HG03025 (cell line): ENCODE measurements at regions not wholly inside any gene's neighbourhood (a gene's known extent, or its start where the extent isn't known, plus 50 kb on each side); places are given as distances from the start of the nearest gene placed in this dataset.
"Not testable (repeated sequence)": the region's sequence is repeated elsewhere in the genome, so short reads cannot be mapped to it uniquely, and the experiment has no call there.

ENCODE experiments used
- ATAC-seq: cut with Tn5 transposase; IDR thresholded peaks from one replicate; pipeline ENCODE4 v1.9.1; 2021; ENCODE audit warnings: mild to moderate bottlenecking, moderate library complexity; ENCODE audit not compliant: unreplicated experiment, low FRiP score

DNA sequence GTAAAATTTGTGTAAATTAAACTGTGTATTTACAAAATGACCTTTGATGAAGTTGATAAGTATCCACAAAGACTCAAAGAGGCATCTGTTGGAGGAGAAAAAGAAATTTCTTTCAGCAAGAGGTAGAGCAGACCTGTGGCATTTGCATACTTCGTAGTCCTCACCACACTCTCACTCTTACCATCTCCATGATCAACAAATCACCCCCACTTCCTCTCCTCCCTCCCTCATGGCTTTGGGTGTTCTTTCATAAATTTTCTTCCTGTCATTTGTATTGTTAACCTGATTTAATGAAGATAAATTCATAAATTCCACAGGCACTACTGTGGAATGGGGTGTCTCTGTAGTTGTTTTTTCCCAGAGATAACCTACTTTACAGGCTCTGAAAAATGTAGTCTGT lies 366.5 kb downstream of the ZNF674 start:
- no peak for ATAC-seq

DNA sequence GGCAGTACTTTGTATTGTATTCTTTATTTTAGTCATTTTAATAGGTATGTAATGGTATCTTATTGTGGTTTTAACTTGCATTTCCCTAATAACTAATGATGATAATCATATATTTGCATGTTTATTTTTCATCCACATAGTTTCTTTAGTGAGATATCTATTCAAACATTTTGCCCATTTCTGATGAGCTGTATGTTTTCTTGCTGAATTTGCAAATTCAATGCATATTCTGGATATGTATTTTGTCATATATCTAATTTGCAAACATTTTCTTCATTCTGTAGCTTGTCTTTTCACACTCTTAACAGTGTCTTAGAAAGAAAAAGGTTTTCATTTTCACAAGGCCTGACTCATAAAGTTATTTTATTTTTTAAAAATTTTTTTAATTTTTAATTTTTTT lies 372.1 kb downstream of the ZNF674 start:
- ATAC-seq, result no peak

DNA sequence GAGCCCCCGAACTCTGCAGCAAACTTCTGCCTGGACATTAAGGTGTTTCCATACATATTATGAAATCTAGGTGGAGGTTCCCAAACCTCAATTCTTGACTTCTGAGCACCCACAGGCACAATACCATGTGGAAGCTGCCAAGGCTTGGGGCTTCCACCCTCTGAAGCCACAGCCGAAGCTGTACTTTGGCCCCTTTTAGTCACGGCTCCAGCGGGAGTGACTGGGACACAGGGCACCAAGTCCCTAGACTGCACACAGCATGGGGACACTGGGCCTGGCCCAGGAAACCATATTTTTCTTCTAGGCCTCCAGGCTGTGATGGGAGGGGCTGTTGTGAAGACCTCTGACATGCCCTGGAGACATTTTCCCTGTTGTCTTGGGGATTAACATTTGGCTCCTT lies 373.8 kb downstream of the ZNF674 start:
- ATAC-seq, result not testable (repeated sequence)

DNA sequence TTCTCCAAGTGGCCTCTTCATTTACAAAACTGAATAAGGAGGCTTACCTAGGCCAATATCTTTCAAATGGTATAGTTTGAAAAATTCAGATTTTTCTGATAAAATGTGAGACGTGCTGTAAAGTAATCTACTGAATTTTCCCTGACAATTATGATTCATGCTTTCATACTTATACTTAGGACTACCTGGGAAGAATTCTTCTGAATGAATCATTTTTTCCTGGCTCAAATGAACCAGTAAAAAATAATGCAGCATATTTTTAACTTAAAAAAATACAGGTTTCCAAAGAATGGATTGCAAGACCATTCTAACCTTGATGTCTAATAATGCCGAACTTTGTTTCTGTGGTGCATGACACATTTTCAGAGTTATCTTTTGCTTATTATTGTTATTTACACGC lies 375.4 kb downstream of the ZNF674 start:
- ATAC-seq, result no peak

DNA sequence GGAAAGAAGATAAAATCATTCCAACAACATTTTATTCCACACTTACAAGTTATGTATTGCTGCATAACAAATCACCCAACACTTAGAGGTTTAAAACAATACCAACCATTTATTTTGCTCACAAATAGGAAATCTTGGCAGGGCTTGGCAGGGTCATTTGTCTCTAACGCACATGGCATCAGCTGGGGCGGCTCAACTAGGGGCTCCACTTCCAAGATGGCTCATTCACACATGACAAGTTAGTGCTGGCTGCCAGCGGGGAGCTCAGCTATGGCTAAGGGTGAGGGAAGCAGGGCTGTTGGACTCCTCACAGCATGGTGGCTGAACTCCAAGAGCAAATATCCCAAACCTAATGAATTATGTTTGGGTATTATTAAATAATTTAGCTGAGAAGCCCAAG lies 377.0 kb downstream of the ZNF674 start:
- ATAC-seq, result no peak

DNA sequence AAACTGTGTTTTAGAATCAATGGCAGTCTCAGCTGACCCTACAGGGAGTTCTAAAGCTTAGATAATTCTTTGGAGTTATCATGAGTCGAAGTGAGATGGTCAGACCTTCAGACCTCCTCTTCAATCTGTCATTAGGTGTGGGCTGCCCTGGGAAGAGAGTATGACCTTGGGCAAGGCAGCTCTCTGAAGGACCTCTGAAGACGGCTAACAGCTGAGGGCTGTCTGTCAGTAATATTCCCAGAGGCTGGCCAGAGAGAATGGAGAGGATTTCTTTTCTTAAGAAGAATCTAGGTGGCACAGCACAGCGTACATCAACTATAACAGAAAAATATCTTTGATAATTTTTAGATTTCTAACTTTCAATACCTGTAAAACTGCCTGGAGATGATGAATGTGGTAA lies 379.4 kb downstream of the ZNF674 start:
- ATAC-seq, result no peak

DNA sequence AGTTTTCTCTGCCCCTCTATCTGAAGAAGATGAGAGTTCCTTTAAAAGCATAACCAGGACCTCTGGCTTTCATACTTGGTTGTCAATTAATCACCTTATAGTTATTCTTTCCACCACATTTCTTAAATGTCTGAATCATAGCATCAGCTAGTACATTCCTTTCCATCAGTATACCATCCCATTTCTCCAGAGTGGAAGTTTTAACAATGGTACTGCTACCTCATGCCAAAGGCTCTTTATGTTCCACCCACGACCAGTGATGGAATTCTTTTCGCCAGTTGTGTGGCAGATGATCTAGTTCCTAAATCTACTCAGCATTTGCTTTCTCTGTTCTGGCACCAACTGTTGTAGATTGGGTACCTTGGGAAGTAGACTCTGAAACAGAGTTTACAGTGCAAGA lies 379.8 kb downstream of the ZNF674 start:
- no peak for ATAC-seq

DNA sequence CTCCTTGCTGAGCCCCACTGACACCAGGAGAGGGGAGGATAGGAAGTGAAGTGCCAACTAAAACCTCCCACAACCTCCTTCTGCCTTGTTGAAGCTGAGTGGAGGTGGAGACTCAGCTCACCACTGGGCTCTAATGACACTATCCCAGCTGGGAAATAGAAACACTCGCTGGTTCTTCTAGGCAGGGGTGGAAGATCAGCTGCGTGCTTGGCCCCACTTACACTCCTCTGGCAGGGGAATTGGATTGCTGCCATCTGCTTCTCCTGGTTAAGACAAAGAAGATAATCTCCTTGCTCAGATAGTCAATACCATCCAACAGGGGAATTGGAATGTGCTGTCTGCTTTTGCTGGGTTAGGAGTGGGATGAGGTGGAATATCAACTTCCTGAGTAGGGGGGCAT lies 392.5 kb downstream of the ZNF674 start:
- ATAC-seq, result no peak

DNA sequence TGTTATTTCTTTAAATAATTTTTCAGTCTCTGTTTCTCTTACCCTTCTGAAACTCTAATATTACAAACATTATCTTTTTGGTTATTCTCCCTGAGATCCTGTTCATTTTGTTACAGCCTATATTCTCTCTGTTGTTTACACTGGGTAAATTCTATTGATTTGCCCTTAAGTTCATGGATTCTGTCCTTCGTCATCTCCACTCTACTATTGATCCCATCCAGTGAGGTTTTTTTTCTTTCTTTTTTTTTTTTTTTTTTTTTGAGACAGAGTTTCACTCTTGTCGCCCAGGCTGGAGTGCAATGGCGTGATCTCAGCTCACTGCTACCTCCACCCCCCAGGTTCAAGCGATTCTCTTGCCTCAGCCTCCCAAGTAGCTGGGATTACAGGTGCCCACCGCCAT lies 393.9 kb downstream of the ZNF674 start:
- ATAC-seq, result not testable (repeated sequence)

DNA sequence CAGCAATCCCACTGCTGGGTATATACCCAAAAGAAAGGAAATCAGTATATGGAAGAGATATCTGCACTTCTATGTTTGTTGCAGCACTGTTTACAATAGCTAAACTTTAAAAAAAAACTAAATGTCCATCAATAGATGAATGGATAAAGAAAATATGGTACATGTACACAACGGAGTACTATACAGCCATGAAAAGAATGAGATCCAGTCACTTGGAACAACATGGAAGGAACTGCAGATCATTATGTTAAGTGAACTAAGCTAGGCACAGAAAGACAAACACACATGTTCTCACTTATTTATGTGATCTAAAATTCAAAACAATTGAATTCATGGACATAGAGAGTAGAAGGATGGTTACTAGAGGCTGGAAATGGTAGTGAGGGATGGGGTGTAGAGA lies 400.7 kb downstream of the ZNF674 start:
- no peak for ATAC-seq

DNA sequence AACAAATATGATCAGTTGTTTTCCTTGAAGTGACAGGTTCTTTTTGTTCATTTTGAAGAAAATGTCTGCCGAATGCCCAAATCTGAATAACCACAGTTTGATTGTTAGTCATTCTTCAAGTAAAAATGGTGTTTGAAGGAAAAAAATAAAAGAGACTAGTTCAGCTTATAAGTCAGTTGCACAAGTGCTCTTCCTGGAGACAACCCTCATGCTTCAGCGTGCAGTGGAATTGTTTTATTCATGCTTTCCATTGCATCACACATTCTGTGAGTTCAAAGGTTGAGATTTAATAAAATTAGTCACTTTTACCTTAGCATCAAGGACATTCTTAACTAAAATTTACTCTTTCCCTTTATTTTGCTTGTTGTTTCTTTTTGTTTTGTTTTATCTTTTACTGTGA lies 404.9 kb downstream of the ZNF674 start:
- no peak for ATAC-seq

DNA sequence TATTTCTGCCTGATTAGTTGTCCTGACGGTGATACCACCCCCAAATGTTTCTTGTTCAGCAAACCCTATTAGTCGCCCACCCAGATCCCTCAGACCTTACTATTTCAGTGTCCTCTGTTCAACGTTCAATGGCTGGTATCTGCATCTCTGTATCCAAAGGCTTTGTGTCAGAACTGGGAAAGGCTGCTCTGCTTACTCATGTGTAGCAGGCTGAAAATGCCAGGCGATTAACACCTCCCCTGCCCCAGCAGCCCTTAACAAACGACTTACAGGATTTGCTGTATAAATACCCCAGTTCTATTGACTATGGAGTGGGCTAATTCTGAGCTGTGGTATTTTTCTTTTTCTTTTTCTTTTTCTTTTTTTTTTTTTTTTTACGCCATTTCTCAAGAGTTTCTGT lies 415.0 kb downstream of the ZNF674 start:
- no peak for ATAC-seq

DNA sequence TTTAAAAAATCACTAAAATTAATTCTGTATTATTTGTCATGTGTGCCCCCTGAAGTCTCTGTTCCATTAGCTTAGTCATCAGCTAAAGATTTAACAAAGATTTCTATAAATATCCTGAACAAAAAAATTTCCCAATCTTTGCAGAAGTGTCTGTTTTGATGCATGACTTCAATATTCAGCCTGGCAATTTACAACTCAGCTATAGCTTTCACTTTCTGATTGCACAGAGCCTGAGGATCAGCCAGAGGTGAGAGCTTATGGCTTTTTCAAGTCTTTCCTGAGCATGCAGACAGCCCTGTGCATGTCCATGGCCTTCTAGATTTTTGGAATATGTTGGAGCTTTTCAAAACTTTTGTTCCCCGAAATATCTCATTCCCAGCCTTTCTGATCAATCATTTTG lies 420.1 kb downstream of the ZNF674 start:
- no peak for ATAC-seq

DNA sequence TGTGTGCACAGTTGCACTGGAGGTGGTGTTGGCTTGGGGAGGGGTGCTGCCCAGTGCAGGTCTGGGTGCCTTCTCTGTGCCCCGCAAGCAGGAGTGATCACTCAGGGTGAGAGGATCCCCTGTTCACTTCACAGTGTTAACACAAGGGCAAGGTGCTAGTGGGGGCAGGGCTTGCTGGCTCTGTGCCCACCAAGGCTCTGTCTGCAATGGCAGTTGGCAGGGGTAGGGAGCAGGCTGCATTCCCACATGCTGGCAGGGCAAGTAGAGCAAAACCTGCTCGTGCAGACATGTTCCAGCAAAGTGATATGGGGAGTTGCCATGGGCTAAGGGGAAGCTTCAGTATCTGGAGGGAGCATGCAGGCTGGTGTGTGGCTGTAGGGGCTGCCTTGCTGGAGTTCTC lies 428.0 kb downstream of the ZNF674 start:
- ATAC-seq, result no peak

DNA sequence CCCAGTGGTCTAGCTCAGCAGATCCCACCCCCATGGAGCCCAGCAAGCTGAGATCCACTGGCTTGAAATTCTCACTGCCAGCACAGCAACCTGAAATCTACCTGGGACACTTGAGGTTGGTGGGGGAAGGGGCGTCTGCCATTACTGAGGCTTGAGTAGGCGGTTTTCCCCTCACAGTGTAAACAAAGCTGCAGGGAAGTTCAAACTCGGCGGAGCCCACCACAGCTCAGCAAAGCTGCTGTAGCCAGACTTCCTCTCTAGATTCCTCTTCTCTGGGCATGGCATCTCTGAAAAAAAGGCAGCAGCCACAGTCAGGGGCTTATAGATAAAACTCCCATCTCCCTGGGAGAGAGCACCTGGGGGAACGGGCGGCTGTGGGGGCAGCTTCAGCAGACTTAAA lies 457.9 kb downstream of the ZNF674 start:
- ATAC-seq, result not testable (repeated sequence)

DNA sequence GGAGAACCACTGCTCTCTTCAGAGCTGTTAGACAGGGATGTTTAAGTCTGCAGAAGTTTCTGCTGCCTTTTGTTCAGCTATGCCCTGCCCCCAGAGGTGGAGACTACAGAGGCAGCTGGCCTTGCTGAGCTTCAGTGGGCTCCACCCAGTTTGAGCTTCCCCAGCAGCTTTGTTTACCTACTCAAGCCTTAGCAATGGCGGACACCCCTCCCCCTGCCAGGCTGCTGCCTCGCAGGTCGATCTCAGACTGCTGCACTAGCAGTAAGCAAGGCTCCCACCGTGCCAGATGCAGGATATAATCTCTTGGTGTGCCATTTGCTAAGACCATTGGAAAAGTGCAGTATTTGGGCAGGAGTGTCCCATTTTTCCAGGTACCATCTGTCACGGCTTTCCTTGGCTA lies 465.1 kb downstream of the ZNF674 start:
- ATAC-seq, result not testable (repeated sequence)

DNA sequence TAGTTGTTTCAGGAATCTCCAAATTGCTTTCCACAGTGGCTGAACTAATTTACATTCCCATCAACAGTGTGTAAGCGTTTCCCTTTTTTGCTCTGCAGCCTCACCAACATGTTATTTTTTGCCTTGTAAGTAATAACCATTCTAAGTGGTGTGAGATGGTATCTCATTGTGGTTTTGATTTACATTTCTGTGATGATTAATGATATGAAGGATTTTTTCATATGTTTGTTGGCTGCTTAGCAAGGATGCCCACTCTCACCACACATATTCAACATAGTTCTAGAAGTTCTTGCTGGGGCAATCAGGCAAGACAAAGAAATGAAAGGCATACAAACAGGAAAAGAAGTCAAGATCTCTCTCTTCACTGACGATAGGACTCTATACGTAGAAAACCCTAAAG lies 472.4 kb downstream of the ZNF674 start:
- no peak for ATAC-seq

DNA sequence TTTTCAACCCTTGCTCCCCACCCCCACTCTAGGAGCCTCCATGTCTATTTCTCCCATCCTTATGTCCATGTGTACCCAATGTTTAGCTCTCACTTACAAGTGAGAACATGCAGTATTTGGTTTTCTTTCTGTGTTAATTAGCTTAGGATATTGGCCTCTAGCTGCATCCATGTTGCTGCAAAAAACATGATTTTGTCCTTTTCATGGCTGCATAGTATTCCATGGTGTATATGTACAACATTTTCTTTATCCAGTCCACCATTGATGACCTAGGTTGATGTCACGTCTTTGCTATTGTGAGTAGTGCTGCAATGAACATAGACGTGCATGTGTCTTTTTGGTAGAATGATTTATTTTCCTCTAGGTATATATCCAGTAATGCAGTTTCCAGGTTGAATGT lies 472.8 kb downstream of the ZNF674 start:
- ATAC-seq, result no peak

DNA sequence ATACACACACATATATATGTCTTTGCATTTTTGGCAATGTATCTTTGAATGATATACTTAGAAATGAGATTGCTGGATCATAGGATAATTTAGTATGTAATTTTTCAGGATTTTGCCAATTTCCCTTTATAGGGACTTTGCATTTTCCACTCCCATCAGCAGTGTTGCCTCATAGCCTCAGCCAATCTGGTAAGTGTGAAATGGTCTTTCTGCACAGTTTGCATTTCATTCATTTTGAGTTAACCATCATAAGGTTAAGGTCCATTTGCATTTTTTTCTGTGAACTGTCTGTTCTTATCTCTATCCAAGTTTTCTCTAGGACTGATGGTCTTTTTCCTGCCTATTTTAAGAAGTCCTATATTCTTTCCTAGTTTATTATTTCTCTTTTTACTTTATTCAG lies 474.8 kb downstream of the ZNF674 start:
- ATAC-seq, result no peak

DNA sequence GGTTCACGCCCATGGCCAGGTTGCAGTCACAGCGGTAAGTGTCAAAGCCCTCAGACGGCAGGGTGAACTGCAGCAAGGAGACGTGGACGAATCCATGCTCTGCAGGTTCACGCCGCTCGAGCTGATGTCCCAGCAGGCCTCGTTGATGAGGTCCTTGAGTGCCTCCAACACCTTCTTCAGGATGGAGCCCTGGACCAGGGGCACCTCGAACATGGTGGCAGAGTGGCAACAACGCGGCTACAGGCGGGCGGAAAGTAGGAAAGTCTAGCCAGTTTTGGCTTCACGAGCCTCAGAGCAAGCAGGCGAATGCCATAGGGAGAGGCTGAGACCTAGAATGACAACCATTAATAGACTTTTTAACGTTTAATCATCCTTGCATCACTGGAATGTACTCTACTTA lies 485.9 kb downstream of the ZNF674 start:
- no peak for ATAC-seq

DNA sequence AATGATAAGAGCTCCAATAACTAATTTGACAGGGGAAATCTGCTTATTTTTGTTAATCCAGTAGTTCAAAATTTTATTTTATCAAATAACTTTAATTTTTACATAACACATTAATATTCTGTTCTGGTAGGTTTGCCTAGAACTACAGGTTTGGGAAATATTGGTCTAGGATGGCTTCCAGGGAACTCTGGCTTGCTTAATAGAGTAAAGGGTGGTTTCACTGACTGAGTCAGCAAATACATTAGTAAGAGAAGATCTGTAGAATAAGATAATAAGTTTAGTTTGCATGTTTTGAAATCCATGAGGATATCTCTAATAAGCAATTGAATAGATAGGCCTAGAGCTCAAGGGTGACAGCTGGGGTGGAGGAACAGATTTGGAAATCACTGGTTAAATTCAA lies 500.7 kb downstream of the ZNF674 start:
- ATAC-seq, result no peak

DNA sequence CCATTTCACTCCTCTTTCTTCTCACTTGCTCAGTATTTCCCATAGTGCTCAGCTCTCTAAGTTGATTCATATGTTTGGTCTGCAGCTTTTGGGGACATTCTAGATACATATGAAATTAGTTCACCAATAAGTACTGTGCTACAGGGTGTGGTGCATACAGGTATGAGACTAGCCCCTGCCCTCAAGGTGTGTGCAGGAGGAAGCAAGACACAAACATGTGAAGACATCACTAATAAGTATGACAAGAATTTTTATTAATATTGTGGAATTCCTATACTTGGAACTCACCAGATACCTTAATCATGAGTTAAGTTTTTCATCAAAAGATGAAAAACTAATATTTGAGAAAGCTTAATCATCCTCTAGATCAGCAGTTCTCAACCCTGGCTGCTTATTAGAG lies 505.2 kb downstream of the ZNF674 start:
- ATAC-seq, result no peak

DNA sequence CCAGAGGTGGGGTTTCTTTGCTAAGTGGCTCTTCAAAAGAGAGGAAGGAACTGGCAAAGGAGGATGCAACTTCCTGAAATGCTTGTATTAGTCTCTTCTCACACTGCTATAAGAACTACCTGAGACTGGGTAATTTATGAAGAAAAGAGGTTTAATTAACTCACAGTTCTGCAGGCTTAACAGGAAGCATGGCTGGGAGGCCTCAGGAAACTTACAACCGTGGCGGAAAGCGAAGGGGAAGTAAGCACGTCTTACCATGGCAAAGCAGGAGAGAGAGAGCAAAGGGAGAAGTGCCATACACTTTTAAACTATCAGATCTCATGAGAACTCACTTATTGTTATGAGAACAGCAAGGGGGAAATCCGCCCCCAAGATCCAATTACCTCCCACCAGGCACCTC lies 505.7 kb downstream of the ZNF674 start:
- no peak for ATAC-seq

DNA sequence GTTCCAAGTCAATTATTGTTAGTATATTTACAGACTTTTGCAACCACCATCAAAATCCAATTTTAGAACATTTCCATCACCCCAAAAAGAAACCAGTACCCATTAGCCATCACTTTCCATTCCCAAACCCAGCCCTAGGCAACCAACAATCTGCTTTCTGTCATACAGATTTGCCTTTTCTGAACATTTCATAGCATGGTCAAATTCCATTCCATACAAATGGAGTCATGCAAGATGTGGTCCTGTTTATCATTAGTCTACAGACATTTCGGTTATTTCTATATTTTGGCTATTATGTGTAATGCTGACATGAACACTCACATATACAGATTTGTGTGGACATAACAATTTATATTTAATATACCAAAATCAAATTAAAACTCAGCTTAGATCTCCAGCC lies 508.7 kb downstream of the ZNF674 start:
- no peak for ATAC-seq
